Ureter (tissue), 1 donor: ENCODE measurements at regions not wholly inside any gene's neighbourhood (a gene's known extent, or its start where the extent isn't known, plus 50 kb on each side); places are given as distances from the start of the nearest gene placed in this dataset.

Experiments used
- DNase-seq: peaks from one replicate; pipeline ENCODE4 v3.0.0-alpha.2; 2020; ENCODE audit warnings: low spot score
- donor health status: DM: yes; HTN: yes; CAD: no.

DNA sequence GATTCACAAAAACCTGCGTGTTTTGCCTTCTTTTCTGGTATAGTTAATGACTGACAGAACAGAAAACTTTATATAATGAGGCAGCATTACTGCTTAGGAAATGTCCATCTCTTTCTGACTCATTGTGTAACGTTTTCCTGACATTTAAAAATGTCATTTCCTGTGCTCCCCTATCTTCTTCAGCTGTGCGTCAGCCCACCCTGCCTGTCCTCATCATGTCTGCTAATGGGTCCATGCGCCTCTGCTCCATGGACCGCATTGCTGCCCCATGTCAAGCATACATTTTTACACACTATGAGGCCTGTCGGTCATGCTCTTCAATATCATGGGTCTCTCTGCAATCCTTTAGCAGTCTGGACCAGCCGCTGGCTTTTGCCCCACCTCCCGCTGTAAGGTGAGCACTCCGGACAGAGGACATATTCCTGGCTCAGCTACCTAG, 234.3 kb downstream of the CDCA7 start:
- no peak for DNase-seq

DNA sequence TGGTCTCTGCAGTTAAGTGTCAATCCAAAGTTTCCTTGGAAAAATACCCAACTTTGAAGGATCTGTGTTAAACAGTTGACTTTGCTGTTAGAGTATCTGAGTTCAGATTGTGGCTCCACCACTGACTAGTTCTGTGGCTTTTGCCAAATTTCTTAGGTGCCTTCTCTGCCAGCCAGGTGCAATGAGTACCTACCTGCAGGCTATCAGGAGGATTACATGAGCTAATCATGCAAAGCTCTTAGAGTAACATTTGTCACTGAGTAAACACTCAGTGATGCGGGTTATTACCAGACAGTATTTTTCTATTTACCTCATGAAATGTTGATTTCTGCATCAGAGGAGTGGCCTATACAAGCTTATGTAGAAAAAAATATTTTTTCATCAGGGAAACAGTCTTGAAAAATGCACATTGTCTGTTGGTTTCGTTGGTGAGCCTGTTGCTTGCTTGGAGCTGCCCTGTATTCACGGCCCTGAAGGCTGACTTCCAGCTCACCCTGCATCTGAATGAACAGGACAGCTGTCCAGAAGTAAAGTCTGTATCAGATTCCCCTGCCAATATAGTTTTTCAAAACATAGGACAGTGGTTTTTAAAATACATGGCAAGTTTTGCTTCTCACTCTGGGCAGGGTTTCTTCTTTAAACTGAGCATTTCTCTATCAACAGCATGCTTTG, 235.1 kb downstream of the CDCA7 start:
- DNase-seq = no peak

DNA sequence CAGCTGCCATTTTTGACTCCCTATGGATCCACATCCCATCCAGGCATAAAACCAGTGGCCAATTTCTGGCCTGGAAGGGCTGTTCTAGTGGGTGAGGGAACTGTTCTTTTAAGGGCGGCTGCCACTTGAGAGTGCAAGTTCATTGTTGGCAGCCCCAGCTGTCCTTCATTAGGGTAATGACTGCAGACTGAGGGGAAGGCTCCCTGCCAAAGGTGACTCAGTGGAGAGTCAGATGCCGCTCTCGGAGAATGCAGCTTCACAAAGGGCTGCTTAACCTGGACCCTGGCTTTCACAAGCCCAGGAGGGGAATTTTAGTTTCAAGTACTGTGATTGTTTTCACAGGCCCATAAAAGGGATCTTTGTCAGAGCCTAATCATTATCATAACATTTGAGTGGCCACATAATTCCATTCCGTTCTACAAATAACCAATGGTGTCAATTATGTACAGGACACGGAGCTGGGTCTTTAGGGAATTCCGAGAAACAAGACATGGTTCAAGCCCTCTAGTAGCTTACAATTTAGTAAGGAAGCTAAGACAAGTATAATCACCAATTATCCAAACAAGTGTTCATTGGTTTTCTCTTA, 235.7 kb downstream of the CDCA7 start:
- DNase-seq = no peak

DNA sequence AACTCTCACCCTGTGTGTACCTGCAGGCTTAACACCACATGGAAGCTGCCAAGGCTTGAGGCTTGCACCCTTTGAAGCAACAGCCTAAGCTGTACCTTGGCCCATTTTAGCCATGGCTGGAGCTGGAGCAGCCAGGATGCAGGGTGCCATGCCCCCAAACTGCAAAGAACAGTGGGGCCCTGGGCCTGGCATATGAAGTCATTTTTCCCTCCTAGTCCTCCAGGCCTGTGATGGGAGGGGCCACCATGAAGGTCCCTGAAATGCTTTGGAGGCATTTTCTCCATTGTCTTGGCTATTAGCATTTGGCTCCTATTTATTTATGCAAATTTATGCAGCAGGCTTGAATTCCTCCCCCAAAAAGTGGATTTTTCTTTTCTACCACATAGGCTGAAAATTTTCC, 238.4 kb downstream of the CDCA7 start:
- no peak for DNase-seq

DNA sequence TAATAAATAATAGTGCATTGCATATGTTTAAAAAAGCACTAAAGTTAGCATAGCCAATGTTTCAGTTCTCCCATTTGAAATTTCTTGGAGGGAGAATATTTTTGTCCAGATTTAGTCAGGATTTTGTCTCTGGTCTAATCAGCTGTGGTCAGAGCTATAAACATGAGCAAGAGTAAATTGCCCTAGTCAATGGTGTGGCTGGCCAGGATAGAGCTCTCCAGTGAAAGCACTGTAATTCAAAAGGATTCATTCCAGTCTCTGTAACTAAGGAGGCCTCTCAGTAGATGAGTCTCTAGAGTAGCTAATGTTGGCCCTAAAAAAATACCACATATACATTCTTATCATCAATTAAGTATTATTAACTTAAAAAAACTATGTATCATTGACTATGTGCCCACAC, 241.6 kb downstream of the CDCA7 start:
- no peak for DNase-seq

DNA sequence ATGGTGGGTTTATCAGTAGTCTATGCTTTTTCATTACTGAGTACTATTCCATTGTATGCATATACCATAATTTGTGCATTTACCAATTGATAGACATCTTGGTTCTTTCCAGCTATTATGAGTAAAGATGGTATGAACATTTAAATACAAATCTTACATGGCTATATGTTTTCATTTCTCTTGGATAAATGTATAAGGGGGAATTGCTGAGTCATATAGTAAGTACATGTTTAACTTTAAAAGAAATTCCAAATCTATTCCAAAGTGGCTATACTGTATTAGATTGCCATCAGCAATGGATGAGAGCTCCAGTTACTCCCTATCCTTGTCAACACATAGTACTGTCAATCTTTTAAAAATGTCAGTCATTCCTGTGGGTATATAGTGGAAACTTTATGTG, 243.9 kb downstream of the CDCA7 start:
- no peak for DNase-seq

DNA sequence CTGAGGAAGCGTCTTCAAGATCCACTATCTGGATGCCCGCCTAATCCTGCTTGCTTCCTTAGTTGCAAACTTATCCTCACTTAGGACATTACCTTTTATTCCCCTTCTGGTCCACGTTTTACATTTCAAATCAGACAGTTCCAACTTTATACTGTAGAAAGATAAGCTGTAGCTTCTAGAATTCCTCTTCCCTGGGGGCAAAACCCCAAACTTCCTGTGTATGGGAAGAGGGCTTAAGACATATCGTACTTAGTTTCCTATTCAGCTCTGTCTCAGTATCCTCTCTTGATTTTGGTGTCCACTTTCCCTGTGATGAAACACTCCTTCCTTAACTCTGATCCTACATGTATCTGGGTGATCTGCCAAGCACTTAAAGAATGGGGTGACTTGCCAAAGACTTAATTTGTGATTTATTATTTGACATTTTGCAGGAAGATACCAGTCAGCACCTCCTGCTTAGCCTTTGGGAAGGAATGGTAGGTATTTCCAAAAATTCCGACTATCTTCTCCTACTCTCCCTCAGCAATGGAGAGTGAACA, 245.2 kb downstream of the CDCA7 start:
- no peak for DNase-seq

DNA sequence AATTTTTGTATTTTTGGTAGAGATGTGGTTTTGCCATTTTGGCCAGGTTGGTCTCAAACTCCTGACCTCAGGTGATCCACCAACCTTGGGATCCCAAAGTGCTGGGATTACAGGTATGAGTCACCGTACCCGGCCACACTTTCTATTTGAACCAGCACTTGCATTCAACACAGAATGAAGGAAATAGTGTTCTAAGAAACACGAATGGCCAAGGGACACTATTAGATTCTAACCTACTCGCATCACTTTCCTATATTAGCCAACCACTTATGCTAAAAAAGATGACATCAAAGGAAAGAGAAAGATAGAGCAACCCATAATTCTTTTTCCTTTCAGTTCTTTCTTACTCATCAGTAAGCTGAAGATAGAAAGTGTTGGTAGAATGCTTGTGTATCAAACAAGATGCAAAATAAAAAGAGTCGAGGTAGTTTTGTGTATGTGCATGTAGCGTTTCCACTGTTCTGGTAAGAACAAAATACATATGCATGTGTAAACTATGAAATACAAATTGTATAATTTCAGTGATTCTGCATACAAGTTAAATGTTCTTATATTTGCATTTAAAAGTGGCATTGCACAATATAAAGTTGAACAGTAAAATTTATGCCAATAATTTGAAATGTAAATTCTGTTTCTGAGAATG, 247.6 kb downstream of the CDCA7 start:
- DNase-seq = no peak

DNA sequence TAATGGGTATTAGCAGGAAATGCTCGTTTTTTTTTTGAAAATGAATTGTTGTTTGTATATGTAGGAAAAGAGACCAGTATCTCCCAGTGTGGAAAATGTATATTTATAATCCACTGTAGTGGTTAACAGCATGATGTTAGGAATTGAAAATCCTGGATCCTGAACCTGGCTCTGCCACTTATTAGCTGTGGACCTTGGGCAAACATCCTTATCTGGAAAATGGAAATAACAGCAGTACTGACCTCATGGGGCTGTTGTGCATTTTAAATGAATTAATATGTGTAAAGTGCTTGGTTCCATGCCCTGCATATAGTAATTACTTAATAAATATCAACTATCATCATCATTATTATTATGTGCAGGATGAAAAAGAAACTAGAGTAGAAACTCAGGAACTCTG, 251.3 kb downstream of the CDCA7 start:
- no peak for DNase-seq

DNA sequence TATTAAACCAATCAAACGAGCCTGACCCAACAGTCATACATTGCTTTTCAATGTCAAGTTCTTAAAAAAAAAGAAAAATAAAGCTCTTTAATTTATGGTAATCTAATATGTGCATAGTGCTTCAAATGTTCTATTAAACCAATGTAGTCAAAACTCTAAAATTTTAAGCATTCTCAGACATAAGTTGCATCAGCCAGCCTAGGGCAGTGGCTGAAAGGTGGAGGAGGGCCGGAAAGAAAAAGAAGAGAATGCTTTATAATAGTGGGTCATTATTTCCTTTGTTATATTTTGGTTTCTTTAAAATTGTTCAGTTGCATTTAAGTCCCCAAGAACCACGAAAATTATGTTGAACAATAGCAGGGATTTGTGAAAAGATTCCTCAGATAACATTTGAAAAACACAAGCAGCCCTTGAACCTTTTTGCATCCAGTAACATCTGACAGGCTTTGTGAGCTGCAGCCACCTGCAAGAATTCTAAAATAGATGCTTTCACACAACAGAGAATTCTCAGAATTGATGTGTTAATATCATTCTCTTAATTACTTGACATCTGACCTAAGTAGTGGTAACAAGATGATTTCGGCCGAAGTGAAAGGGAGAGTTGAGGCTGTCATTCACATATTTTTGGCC, 252.1 kb downstream of the CDCA7 start:
- DNase-seq = no peak

DNA sequence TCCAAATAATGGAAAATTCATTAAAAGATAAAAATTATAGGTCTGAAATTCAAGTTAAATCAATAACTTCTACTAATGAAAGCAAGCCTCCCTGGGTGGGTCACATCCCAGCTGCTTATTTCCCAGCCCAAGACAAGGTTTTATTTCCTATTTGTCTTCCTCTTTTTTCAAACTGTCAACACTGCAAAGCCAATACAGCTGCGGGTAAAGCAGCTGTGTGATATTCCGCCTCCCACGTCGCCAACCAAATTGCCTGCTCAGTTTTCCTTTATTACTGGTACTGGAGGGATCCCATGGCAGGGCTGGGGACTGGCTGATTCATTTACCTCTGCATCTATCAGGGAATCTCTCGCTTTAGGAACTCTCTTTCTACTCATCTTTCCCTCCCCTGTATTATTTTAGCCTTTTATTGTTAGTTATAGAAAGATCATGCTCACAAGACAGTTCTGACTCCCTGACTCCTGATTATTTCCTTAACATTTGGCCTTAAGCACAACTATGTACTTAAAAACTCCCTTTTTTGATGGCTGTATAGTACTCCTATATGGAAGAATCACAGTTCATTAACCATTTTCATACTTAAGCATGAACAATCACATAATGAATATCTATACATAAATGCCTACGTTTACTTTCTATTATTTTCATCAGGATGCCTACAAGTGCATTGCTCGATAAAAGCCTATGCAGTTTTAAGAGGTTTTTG, 253.1 kb downstream of the CDCA7 start:
- DNase-seq = no peak

DNA sequence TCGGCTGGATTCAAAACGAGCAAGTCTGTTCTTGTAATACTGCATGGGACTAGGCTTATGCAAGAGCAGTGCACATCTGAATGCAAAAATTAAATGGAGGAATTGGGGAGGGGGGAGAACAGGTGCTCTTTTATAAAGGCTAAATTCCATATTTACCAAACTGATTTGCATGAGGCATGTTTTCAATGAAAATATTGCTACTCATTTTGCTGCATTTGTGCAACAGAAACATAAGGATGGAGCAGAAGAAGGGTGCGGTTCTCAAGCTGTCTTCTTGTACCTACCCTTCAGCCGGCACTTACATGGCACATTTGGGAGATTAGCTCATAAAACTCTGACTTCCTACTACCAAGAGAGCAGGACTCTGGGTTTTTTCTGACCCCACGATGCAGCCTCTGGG, 256.4 kb downstream of the CDCA7 start:
- DNase-seq = no peak

DNA sequence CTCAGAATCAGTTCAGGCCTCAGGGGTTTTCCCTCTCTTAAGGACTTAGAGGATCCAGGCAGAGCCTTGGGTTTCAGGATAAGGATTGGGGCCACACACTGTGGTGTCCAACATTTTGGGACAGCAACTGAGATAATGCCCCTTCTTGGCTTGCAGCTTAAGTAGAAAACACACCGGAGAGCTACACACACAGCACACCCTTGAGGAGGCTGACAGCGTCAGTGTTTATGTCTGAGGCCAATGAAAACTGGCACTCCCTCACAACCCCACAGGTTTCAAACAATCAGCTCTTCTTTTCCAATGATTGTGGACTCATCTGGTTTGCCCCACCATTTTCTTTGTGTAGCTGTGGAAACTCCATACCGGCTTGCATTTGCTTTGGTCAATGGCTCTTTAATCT, 257.7 kb downstream of the CDCA7 start:
- no peak for DNase-seq

DNA sequence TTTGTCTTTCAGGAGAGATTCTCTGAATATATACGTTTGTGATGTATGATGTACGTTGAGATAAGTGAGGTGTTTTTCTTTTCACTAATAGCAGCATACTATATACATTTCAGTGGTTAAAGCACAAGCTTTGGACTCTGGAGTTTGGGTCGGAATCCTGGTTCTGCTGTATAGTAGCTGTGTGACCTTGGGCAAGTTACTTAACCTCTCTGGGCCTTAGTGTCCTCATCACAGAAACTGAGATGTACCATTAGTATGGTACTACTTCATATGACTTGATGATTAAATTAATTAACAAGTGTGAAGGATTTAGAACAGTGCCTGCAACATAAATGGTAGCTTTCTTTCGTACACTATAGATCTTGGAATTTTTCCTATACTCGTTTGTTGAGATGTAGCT, 258.7 kb downstream of the CDCA7 start:
- no peak for DNase-seq

DNA sequence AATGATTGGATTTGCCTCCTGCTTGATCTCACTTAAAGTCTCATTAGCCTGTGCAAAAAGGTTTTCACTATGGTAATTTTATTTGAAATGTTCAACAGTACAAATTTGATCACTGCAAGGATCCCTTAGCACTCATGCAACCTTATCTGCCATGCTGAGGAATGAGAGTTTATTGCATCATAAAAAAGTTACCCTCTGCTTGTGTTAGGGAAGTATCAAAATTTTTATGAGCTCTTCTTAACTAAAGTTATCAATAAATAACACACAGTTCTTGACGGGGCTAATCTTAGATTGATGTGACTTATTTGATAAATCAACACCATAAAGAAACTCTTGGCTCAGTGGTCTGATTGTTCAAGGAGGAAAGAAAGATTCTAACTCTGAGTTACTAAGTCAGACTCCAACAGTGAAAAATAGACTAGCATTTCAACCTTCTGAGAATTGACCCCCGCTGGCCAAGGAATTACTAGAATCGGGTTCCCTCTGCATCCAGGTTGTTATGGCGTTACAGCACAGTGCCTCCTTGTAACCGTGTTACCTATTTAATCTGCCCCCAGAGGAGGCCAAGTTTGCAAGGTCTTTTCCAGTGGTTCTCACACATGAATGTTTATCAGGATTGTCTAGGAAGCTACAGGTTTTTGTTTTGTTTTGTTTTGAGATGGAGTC, 259.7 kb downstream of the CDCA7 start:
- no peak for DNase-seq

DNA sequence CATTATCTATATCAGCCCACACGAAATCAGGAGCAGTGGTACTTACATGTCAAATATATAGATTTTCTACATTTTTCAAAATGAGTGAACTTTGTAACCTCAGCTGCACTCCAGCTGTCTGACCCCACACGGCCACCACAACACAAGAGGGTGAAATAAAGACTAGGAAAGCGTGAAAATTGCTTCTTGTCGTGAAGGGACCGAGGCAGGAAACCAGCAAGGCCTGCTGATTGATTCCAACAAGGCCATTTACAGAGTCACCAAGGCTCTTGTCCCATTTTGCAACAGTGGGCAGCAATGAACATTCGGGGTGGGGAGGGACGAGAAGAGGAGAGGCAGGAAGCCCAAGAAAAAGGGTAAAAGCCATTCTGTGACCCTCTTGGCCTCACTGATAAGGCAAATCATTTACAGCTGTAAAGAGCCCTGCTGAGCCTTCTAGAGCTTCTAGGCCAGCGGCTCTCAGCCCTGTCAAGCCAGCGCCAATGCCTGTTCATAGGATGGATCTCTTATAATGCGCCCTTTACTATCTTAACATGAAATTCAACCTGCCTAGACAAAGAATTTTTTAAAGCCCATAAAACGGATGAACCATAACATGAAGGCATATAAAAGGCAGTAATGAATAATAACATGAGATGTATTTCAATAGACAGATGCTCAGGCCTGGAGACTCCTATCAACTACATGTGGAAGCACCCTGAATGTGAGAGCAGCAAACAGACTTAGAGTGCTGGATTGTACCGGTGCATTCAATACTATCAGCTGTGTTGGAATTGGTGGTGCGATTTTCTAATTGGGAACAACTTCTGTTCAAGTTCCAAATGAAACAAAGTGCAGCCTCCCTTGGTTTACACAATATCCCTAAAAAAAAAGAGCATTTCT, 269.0 kb downstream of the CDCA7 start:
- DNase-seq = no peak

DNA sequence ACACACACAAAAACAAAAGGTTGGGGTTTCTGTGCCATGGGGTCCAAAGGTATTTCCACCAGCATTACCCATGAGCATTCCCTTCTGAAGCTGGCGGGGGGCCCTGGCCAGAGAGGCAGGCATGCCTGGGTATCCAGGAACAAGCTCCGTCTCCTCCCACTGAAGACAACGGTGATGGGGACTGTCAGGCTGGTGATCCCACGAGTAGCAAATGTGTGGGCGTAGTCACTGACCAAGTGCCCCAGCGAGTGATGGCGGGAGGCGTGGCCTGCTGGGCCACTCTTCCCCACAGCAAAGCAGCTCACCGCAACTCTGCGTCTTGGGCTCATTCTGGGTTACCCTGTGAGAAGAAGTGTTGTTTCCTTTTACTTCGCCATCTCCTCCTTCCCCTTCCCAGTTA, 270.6 kb downstream of the CDCA7 start:
- no peak for DNase-seq

DNA sequence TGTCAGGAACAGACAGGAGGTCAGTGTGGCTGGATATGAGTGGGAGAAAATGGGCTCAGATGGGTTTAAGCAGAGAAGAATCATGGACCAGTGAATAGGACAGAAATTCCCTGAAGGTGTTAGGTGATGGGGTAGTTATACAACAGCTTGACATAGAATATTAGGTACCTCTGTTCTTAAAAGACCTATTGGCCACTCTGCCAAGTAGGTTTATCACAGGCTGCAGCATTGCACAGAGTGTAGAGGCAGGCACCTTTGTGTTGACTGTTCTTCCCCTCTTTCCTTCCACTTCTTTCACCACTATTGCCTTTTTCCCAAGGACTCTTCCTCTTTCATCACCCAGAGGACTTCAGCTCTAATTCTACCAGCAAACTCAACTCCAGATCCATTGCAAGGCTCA, 274.4 kb downstream of the CDCA7 start:
- no peak for DNase-seq

DNA sequence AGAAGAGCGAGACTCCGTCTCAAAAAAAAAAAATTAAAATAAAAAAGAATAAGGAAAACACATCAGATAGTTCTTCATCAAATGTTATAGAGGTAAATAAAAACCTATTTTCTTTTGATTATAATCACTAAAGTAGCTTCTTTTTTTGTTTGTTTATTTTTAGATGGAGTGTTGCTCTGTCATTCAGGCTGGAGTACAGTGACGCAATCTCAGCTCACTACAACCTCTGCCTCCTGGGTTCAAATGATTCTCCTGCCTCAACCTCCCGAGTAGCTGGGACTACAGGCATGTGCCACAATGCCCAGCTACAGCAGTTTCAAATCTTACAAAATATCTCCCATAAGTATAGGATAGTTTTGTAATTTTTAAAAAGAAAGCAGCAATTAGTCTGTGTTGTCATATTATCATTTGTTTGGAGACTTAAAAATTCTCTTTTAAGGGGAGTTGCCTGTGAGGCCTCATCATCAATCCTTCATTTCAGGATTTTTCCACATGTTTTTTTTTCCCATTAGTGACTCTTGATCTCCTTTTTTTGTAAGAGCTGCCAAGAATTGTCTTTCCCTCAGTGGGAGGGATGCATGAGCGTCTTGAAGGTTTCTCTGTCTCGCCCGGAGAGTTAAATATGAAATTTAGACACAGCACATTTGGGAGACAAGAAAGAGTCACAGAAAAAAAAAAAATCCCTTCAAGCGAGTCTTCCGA, 275.9 kb downstream of the CDCA7 start:
- no peak for DNase-seq

DNA sequence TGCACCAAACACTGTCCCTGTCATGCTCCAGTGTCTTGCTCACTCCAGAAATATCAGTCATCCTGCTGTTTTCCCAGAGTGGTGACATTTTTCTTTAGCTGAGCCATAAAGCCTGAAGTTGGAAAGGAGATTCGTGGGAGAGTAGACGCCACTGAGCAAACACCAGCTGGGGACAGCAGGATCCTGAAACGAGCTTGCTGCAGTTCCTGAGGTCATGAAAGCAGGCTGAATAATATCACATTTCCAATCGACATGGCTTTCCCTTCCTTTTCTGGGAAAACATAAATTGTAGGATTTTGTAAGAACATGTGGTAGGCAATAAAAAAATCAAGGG, 276.4 kb downstream of the CDCA7 start:
- no peak for DNase-seq
